ENCODE measurements at regions not wholly inside any gene's neighbourhood (a gene's known extent, or its start where the extent isn't known, plus 50 kb on each side); places are given as distances from the start of the nearest gene placed in this dataset.

- Mint-ChIP-seq H3K27me3 (ENCODE audit: low read depth, poor library complexity) (no peaks in the 10 kb centered on the region), H3K4me1 (no peaks in the 10 kb centered on the region), H3K27ac (no peak overlapping the region), H3K4me3 (no peak overlapping the region), H3K36me3 (ENCODE audit: low read depth) (no peaks in the 10 kb centered on the region), H3K9me3 (peaks cover 8% of the 10 kb centered on the region)
- no peak for TF ChIP-seq CTCF (IDR thresholded peaks at IDR 0.05)
- DNase-seq, result no peak
These were observed 101.2 kb upstream of the TP63 start for GRCh38 chr3:189529889-189530471.

GRCh38 chr3:189530822-189531221 is 100.4 kb upstream of the TP63 start:
- Mint-ChIP-seq H3K4me1 (no peaks in the 10 kb centered on the region), H3K9me3 (peaks cover 5% of the 10 kb centered on the region), H3K36me3 (ENCODE audit: low read depth) (no peaks in the 10 kb centered on the region), H3K4me3 (no peak overlapping the region), H3K27me3 (ENCODE audit: low read depth, poor library complexity) (no peaks in the 10 kb centered on the region), H3K27ac (no peak overlapping the region)
- TF ChIP-seq CTCF (IDR thresholded peaks at IDR 0.05), result no peak
- DNase-seq, result no peak

GRCh38 chr3:189531271-189531670 is 99.9 kb upstream of the TP63 start:
- DNase-seq, result no peak
- no peak overlapping the region for H3K4me3 Mint-ChIP-seq
- no peaks in the 10 kb centered on the region for H3K4me1 Mint-ChIP-seq
- no peak for TF ChIP-seq CTCF (IDR thresholded peaks at IDR 0.05)
- no peaks in the 10 kb centered on the region for H3K36me3 Mint-ChIP-seq (ENCODE audit: low read depth)
- no peak overlapping the region for H3K27ac Mint-ChIP-seq
- no peaks in the 10 kb centered on the region for H3K27me3 Mint-ChIP-seq (ENCODE audit: low read depth, poor library complexity)
- peaks cover under 1% of the 10 kb centered on the region for H3K9me3 Mint-ChIP-seq

GRCh38 chr3:189534531-189534930 is 96.7 kb upstream of the TP63 start:
- H3K27me3 Mint-ChIP-seq (ENCODE audit: low read depth, poor library complexity), result peaks cover 4% of the 10 kb centered on the region
- H3K4me3 Mint-ChIP-seq, result no peak overlapping the region
- H3K27ac Mint-ChIP-seq, result no peak overlapping the region
- H3K36me3 Mint-ChIP-seq (ENCODE audit: low read depth), result no peaks in the 10 kb centered on the region
- H3K9me3 Mint-ChIP-seq, result no peaks in the 10 kb centered on the region
- TF ChIP-seq CTCF (IDR thresholded peaks at IDR 0.05), result no peak
- H3K4me1 Mint-ChIP-seq, result no peaks in the 10 kb centered on the region
- DNase-seq, result no peak

- Mint-ChIP-seq H3K36me3 (ENCODE audit: low read depth) (no peaks in the 10 kb centered on the region), H3K9me3 (no peaks in the 10 kb centered on the region), H3K4me1 (no peaks in the 10 kb centered on the region), H3K27me3 (ENCODE audit: low read depth, poor library complexity) (peaks cover 10% of the 10 kb centered on the region), H3K27ac (no peak overlapping the region), H3K4me3 (no peak overlapping the region)
- no peak for TF ChIP-seq CTCF (IDR thresholded peaks at IDR 0.05)
- DNase-seq, result no peak
These were observed 94.1 kb upstream of the TP63 start for GRCh38 chr3:189537135-189537534.

DNA sequence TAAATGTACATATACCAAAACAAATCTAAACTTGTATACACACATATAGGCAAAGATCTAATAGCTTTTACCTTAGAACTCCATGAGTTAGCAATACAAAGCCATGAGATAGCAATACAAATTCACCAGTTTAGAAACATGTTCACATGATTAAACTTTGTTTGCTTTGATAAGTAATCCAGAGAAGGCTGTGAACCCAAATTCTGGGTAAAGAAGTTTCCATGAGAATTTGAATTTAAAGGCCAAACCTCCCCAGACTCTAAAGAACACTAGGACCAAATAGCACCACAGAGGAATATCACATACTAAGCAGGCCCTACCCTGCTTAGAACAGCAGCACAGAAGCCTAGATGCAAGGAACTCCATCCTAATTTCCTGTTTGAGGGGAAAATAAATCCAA is 83.7 kb upstream of the TP63 start:
- Mint-ChIP-seq H3K4me3 (no peak overlapping the region), H3K27ac (no peak overlapping the region), H3K4me1 (no peaks in the 10 kb centered on the region), H3K27me3 (ENCODE audit: low read depth, poor library complexity) (peaks cover 9% of the 10 kb centered on the region), H3K9me3 (peaks cover 40% of the 10 kb centered on the region), H3K36me3 (ENCODE audit: low read depth) (no peaks in the 10 kb centered on the region)
- DNase-seq, result no peak
- no peak for TF ChIP-seq CTCF (IDR thresholded peaks at IDR 0.05)

All from nephron progenitor cell (in vitro differentiated cells).